GM21515 (cell line): ENCODE measurements at regions not wholly inside any gene's neighbourhood (a gene's known extent, or its start where the extent isn't known, plus 50 kb on each side); places are given as distances from the start of the nearest gene placed in this dataset.

ENCODE experiments used
- ATAC-seq: cut with Tn5 transposase; IDR thresholded peaks from one replicate; pipeline ENCODE4 v1.9.1; 2021; ENCODE audit not compliant: unreplicated experiment

- no peak for ATAC-seq
These were observed 271.3 kb downstream of the PTBP2 start for GRCh38 chr1:96992871-96993270.

- no peak for ATAC-seq
These were observed 273.8 kb downstream of the PTBP2 start for GRCh38 chr1:96995351-96995750.

GRCh38 chr1:96996001-96996400 lies 274.4 kb downstream of the PTBP2 start:
- ATAC-seq = no peak

GRCh38 chr1:96997717-96998116 lies 276.1 kb downstream of the PTBP2 start:
- no peak for ATAC-seq

DNA sequence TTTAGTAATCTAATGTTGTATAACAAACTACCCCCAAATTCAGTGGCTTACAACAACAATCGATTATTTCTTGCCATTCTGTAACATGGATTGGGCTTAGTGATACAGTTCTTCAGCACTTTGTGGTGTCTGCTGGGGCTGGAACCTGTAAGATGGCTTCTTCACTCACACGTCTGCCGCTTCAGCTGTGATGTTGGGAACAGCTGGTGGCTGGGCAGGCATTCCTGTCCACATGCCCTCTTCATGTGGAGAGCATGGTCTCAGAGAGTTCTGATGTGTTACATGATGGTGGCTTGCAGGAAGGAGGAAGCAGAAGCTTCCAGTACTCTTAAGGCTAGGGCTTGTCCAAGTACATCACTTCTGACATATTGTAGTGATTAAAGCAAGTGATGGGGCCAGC lies 276.9 kb downstream of the PTBP2 start:
- ATAC-seq = no peak

- no peak for ATAC-seq
These were observed 277.6 kb downstream of the PTBP2 start for GRCh38 chr1:96999191-96999590.

- no peak for ATAC-seq
These were observed 282.5 kb downstream of the PTBP2 start for GRCh38 chr1:97004054-97004453.

DNA sequence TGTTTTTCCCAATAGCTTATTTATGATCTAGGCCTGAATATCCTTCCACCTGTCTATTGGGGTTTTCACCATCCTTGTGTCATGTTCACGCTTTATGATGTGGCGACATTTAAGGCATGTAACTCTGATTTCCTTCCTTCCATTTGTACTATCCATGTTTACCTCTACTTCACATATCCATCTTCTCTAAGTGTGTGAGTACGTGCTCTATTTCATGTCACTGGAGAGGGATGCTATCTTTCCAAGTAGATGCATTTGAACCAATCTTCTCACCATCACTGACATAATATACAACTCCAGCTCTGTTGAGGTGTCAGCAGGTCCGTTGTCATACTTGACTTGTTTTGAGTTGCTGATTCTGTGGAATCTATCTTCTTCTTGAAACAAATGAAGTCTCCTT lies 283.2 kb downstream of the PTBP2 start:
- no peak for ATAC-seq

DNA sequence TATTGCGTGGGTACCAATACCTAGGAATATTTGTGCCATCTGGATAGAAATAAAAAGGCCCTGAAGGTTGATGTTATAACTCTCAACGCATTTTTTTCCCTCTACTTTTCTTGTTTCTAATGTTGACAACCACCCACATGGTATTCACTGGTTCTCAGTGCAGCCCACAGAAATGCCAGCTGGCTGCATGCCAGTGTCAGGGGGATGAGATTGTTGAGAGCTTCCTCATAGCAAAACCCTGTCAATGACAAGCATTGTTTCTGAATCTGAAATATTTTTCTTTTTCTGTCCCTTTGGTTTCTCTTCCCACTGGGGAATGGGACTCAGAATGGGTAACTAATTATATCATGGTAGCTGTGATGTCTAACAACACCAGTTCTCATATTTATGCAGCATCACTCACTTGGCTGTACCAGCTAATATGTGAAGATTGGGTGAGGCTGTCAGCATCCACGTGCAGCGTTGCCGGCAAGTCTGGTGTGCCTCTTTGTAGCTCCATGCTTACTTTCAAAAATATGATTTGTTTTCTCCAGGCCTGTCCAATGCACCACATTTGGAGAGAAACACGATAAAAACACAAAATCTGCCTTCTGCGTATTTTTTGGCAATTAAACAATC lies 284.6 kb downstream of the PTBP2 start:
- no peak for ATAC-seq

- no peak for ATAC-seq
These were observed 286.4 kb downstream of the PTBP2 start for GRCh38 chr1:97007840-97008604.

DNA sequence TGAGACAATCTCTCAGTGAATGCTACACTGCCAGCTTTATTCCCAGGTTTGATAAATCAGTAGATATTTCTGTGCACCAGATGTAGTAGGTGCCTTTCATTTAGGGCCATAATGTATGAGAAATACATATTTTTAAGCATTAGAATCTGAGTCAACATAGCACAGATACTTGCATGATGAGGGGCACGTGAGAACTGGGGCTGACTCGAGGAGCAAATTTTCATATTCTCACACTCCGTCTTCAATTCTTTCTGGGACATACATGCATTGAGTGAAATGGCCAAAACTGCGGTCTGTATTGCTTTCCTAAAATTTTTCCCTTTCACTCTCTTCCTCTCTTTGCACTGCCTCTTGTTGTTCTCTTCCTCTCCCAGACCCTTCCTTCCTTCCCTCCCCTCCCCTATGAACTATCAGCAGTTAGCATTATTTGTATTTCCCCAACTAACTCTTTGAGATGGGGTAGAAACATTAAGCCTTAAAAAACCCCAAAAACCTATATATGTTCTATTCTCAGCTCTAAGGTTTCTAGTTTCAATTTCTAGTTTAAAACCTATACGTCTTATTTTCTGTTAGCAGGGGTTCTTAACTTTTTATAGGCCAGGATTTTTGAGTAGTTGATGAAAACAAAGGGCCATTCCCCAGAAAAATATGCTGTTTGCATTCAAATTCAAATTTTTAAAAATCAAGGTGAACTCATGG lies 289.1 kb downstream of the PTBP2 start:
- ATAC-seq = no peak

GRCh38 chr1:97013136-97013535 lies 291.6 kb downstream of the PTBP2 start:
- no peak for ATAC-seq

- ATAC-seq = no peak
These were observed 292.4 kb downstream of the PTBP2 start for GRCh38 chr1:97013941-97014340.

DNA sequence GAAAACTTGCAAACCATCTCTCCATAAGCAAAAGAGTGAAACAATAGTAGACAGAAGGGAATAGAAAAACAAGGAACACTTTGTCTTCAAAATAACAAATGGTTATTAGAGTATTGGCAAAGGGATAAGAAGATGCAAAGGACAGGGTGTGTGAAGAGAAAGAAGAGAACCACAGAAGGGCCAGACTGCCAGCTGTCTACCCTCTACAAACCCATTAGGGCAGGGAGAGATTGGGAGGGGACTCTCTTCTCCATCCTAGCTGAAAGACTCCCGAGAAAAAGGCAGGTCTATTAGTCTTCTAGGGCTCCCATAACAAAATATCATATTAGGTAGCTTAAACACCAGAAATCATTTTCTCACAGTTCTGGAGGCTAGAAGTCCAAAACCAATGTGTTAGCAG lies 292.8 kb downstream of the PTBP2 start:
- no peak for ATAC-seq

DNA sequence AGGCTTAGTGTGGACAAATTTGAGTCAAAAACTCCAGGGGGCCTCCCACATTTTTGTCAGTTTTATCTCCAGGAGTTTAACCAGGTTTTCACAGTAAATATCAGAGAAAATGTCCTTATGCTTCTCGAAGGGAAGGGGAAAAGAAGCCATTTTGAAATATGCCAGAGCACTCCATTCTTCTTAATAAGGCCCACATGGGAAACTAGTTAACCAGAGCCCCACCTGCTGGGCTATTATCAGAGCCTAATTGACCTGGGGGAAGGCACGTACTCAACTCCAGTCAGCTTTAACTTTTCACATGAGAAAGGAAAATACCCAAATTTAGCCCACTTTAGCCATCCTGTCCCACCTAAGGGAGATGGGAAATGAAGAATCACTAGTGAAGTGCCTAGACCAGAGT lies 296.3 kb downstream of the PTBP2 start:
- ATAC-seq = no peak
